ENCODE measurements at regions not wholly inside any gene's neighbourhood (a gene's known extent, or its start where the extent isn't known, plus 50 kb on each side); places are given as distances from the start of the nearest gene placed in this dataset.

DNA sequence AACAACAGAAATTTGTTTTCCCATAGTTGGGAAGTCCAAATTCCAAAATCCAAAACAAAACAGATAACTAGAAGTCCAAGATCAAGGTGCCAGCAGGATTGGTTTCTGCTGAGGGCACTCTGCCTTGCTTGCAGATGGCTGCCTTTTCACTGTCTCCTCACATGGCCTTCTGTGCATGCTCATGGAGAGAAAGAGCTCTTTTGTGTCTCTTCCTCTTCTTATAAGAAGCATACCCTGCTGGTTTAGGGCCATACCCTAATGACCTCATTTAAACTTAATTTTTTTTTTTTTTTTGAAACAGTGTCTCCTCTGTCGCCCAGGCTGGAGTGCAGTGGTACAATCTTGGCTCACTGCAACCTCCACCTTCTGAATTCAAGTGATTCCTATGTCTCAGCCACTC is 1974.1 kb upstream of the PCDH20 start:
- TF ChIP-seq, protein P1, sequence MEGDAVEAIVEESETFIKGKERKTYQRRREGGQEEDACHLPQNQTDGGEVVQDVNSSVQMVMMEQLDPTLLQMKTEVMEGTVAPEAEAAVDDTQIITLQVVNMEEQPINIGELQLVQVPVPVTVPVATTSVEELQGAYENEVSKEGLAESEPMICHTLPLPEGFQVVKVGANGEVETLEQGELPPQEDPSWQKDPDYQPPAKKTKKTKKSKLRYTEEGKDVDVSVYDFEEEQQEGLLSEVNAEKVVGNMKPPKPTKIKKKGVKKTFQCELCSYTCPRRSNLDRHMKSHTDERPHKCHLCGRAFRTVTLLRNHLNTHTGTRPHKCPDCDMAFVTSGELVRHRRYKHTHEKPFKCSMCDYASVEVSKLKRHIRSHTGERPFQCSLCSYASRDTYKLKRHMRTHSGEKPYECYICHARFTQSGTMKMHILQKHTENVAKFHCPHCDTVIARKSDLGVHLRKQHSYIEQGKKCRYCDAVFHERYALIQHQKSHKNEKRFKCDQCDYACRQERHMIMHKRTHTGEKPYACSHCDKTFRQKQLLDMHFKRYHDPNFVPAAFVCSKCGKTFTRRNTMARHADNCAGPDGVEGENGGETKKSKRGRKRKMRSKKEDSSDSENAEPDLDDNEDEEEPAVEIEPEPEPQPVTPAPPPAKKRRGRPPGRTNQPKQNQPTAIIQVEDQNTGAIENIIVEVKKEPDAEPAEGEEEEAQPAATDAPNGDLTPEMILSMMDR (IDR thresholded peaks at IDR 0.05): no peak
- no peak for TF ChIP-seq POLR2AphosphoS5 (IDR thresholded peaks at IDR 0.05)

Data from gastroesophageal sphincter (tissue), 3 donors.